Endothelial cell of umbilical vein (primary cell): ENCODE measurements at regions not wholly inside any gene's neighbourhood (a gene's known extent, or its start where the extent isn't known, plus 50 kb on each side); places are given as distances from the start of the nearest gene placed in this dataset.

Experiments
- BruUV-seq: library from RNA; stranded (reverse); fragments of 400-500 nt; replicated peaks from 2 replicates; lab custom pipeline; 2021; lab: Mats Ljungman, UMichigan
- CTCF ChIA-PET: fragments of 300-600, 350-600 bp; sonication (Branson Sonifier 250); formaldehyde crosslinking; loops from one replicate; lab custom pipeline; 2021; ENCODE audit warnings: antibody characterized with exemption, inconsistent platforms; lab: Charles Lee
- POLR2A ChIA-PET: fragments of 300-600, 350-600 bp; sonication (Branson Sonifier 250); formaldehyde crosslinking; loops from one replicate; lab custom pipeline; 2021; ENCODE audit warnings: antibody characterized with exemption, inconsistent platforms; lab: Charles Lee
- DNase-seq: peaks from one replicate; pipeline ENCODE4 v3.0.0-alpha.2; 2011; ENCODE audit warnings: low read depth, low spot score
- FAIRE-seq: peaks from 2 replicates; lab custom pipeline; 2011; peaks lifted over from hg19 to GRCh38; lab: Jason Lieb, UNC
- H2AFZ ChIP-seq: 2 replicates; pipeline ENCODE4 v1.6.0; 2012; ENCODE audit warnings: low read depth, low read length, control low read depth, inconsistent platforms
- H3K27ac ChIP-seq: 2 replicates; pipeline ENCODE4 v1.5.1; 2011; ENCODE audit warnings: low read depth, mild to moderate bottlenecking, control low read depth, low read length, moderate library complexity; ENCODE audit not compliant: insufficient read depth
- H3K27me3 ChIP-seq, 2 experiments: 2 replicates each; pipeline versions ENCODE4 v1.6.0 to v1.6.1; 2011; ENCODE audit warnings: low read length in 2 of 2, mixed read lengths in 1 of 2; ENCODE audit not compliant: control insufficient read depth in 2 of 2, insufficient read depth in 2 of 2
- H3K36me3 ChIP-seq, 2 experiments: 2 replicates in 1 of 2; 3 replicates in 1 of 2; pipeline ENCODE4 v1.5.1; 2011; ENCODE audit warnings: low read length in 2 of 2, mild to moderate bottlenecking in 1 of 2, moderate library complexity in 1 of 2; ENCODE audit not compliant: control insufficient read depth in 2 of 2, insufficient read depth in 2 of 2; ENCODE audit errors: extremely low read depth in 1 of 2
- H3K4me1 ChIP-seq: 3 replicates; pipeline ENCODE4 v1.5.1; 2011; ENCODE audit warnings: mild to moderate bottlenecking, low read length; ENCODE audit not compliant: control insufficient read depth, insufficient read depth; ENCODE audit errors: extremely low read depth
- H3K4me2 ChIP-seq: 2 replicates; pipeline ENCODE4 v1.6.1; 2011; ENCODE audit warnings: low read length, control low read depth, mixed read lengths; ENCODE audit not compliant: insufficient read depth
- H3K4me3 ChIP-seq, 3 experiments: fragments of 200-600 bp in 1 of 3; sonication (generic), shearing (Covaris generic) in 1 of 3; replicated peaks in 1 of 3; 2 replicates each; pipeline ENCODE4 v1.5.1; 2011 to 2016; ENCODE audit warnings: control low read depth in 3 of 3, low read length in 3 of 3, mild to moderate bottlenecking in 2 of 3, inconsistent platforms in 1 of 3, low read depth in 1 of 3, moderate library complexity in 1 of 3; ENCODE audit not compliant: insufficient read depth in 1 of 3
- H3K79me2 ChIP-seq: 2 replicates; pipeline ENCODE4 v1.6.0; 2012; ENCODE audit warnings: low read length, inconsistent platforms; ENCODE audit not compliant: control insufficient read depth, insufficient read depth
- H3K9ac ChIP-seq: replicated peaks from 2 replicates; pipeline ENCODE3; 2011; ENCODE audit warnings: low read length, control low read depth; ENCODE audit not compliant: insufficient read depth; ENCODE audit errors: extremely low read depth
- H3K9me1 ChIP-seq: replicated peaks from 3 replicates; pipeline ENCODE4 v1.6.0; 2011; ENCODE audit warnings: mild to moderate bottlenecking, low read length; ENCODE audit not compliant: control insufficient read depth, insufficient read depth; ENCODE audit errors: extremely low read depth
- H3K9me3 ChIP-seq: replicated peaks from 2 replicates; pipeline ENCODE4 v1.5.1; 2012; ENCODE audit warnings: low read length, inconsistent platforms; ENCODE audit not compliant: control insufficient read depth, insufficient read depth
- H4K20me1 ChIP-seq: replicated peaks from 2 replicates; pipeline ENCODE3; 2011; ENCODE audit warnings: mild to moderate bottlenecking, low read length; ENCODE audit not compliant: control insufficient read depth, insufficient read depth; ENCODE audit errors: extremely low read depth
- CTCF ChIP-seq, 2 donors: IDR thresholded peaks; 1 replicate in 1 of 2; 2 replicates in 1 of 2; pipeline ENCODE4 v1.5.1; 2011; ENCODE audit warnings: low read length in 2 of 2, mild to moderate bottlenecking in 2 of 2, moderate library complexity in 2 of 2, control low read depth in 1 of 2, inconsistent platforms in 1 of 2, low read depth in 1 of 2; ENCODE audit not compliant: insufficient read depth in 1 of 2; ENCODE audit errors: extremely low read depth in 1 of 2
- EZH2 ChIP-seq: IDR thresholded peaks from 2 replicates; pipeline ENCODE4 v1.6.1; 2012; ENCODE audit warnings: borderline replicate concordance, low read depth, mild to moderate bottlenecking, moderate library complexity, low read length, inconsistent platforms; ENCODE audit not compliant: severe bottlenecking
- FOS ChIP-seq: IDR thresholded peaks from 2 replicates; pipeline ENCODE4 v1.6.1; 2011; ENCODE audit warnings: mild to moderate bottlenecking, low read length, moderate library complexity, borderline replicate concordance; ENCODE audit not compliant: insufficient read depth
- GATA2 ChIP-seq: IDR thresholded peaks from 2 replicates; pipeline ENCODE4 v1.7.0; 2011; ENCODE audit warnings: low read depth, mild to moderate bottlenecking, moderate library complexity, mixed read lengths, low read length; ENCODE audit not compliant: insufficient read length, insufficient read depth
- JUN ChIP-seq: IDR thresholded peaks from 2 replicates; pipeline ENCODE4 v1.6.1; 2011; ENCODE audit warnings: borderline replicate concordance, low read depth; ENCODE audit not compliant: insufficient read length, insufficient read depth
- MAX ChIP-seq: IDR thresholded peaks from 2 replicates; pipeline ENCODE4 v1.6.1; 2011; ENCODE audit not compliant: insufficient read depth, insufficient read length
- MYC ChIP-seq: IDR thresholded peaks from one replicate; pipeline ENCODE4 v1.6.1; 2011; ENCODE audit warnings: mild to moderate bottlenecking, low read depth, low read length
- POLR2A ChIP-seq: IDR thresholded peaks from 2 replicates; pipeline ENCODE4 v1.6.1; 2012; ENCODE audit warnings: low read depth, mild to moderate bottlenecking, control low read depth, low read length
- POLR2AphosphoS5 ChIP-seq: IDR thresholded peaks from 2 replicates; pipeline ENCODE4 v1.6.1; 2012; ENCODE audit warnings: low read depth, mild to moderate bottlenecking, control low read depth, low read length, moderate library complexity; ENCODE audit not compliant: insufficient read depth
- dilution Hi-C: fragments of 300-500 bp; cut with MboI; formaldehyde crosslinking; loops from one replicate; pipeline ENCODE4 v1.15.0; 2019; ENCODE audit warnings: low sequenced_read_pairs; ENCODE audit not compliant: extremely low pct_ligation_motif_present
- intact Hi-C: fragments of 100-400 bp; cut with micrococcal nuclease; formaldehyde crosslinking; loops from one replicate; pipeline ENCODE4 v1.10.0; 2022

- TF ChIP-seq MAX = no peak
- TF ChIP-seq FOS = no peak
- no peak for TF ChIP-seq MYC
- no peak for TF ChIP-seq JUN
- no peak for TF ChIP-seq CTCF (IDR thresholded peaks at IDR 0.05; ENCODE audit: extremely low read depth in 1 of 2, insufficient read depth in 1 of 2, low read depth in 1 of 2, low read length in 2 of 2)
- no peak for TF ChIP-seq POLR2A
- TF ChIP-seq GATA2 = no peak
- no peak for TF ChIP-seq POLR2AphosphoS5
- no peak for TF ChIP-seq EZH2
Observed at GRCh38 chr12:27382924-27383323, 50.3 kb downstream of the BMAL2 start.

More at GRCh38 chr12:27382924-27383323, 50.3 kb downstream of the BMAL2 start:
- intact Hi-C loops = loop anchor here (10.0 kb wide), 1 partner anchor 368 kb away; the partner anchor contains the start of gene TM7SF3
- no peak overlapping the region for H3K27ac ChIP-seq
- CTCF ChIA-PET = interaction anchor here (0.6 to 1.9 kb wide), 2 partner anchors 52 to 62 kb away, joined by 3 to 6 read pairs; no protein-coding TSS in a partner anchor
- no peaks in the 10 kb centered on the region for H4K20me1 ChIP-seq
- no peaks in the 10 kb centered on the region for H3K4me1 ChIP-seq
- BruUV-seq = no TSS peak
- no peak overlapping the region for H3K9ac ChIP-seq
- no peak overlapping the region for H2AFZ ChIP-seq
- DNase-seq = no peak
- no peaks in the 10 kb centered on the region for H3K9me1 ChIP-seq
- no peaks in the 10 kb centered on the region for H3K27me3 ChIP-seq
- H3K4me3 ChIP-seq = no peak overlapping the region
- dilution Hi-C loops = no loop called here
- H3K36me3 ChIP-seq = no peaks in the 10 kb centered on the region
- no peaks in the 10 kb centered on the region for H3K9me3 ChIP-seq
- no peak for FAIRE-seq
- no peaks in the 10 kb centered on the region for H3K79me2 ChIP-seq
- H3K4me2 ChIP-seq = no peak overlapping the region
- POLR2A ChIA-PET = no interaction called here
